Right lung (tissue), 2 donors: ENCODE measurements at regions not wholly inside any gene's neighbourhood (a gene's known extent, or its start where the extent isn't known, plus 50 kb on each side); places are given as distances from the start of the nearest gene placed in this dataset.
"Not testable (repeated sequence)": the region's sequence is repeated elsewhere in the genome, so short reads cannot be mapped to it uniquely, and the experiment has no call there.

Source experiments
- DNase-seq, 2 donors: peaks; one replicate each; pipeline ENCODE4 v3.0.0-alpha.2; 2013

DNA sequence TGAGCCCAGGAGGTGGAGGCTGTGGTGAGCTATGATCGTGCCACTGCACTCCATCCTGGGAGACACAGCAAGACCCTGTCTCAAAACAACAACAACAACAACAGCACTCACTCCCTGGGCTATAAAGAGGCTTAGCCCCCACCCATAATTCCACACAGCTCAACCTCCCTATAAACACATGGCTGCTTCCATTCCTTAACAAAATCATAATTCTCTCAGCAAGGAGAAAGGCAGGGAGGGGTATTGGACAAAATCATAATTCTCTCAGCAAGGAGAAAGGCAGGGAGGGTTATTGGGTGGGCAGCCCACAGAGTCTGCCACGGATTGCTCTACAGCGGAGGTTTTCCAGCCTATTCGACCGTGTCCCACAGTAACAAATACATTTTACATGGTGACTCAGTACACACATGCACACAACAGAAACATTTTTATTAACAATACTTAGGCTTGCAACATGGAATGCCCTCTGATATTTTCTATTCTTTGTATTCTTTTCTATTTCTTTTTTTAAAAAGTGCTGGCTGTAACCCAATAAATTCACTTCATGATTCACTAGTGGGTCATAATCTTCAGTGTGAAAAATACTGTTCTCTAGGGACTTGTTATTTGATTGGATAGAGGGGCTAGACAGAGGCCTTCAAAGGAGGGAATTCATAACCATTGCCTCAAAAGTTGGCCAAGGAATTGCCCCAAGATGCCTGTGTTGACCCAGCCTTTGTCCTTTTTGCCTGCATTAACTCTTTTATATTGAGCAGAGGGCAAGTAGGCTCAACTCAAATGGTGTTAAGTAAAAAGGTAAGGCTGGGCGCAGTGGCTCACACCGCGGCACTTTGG lies 50.6 kb upstream of the ZMYND8 start:
- DNase-seq = no peak

- DNase-seq = no peak
Measured at GRCh38 chr20:47411161-47411560, 54.7 kb upstream of the ZMYND8 start.

DNA sequence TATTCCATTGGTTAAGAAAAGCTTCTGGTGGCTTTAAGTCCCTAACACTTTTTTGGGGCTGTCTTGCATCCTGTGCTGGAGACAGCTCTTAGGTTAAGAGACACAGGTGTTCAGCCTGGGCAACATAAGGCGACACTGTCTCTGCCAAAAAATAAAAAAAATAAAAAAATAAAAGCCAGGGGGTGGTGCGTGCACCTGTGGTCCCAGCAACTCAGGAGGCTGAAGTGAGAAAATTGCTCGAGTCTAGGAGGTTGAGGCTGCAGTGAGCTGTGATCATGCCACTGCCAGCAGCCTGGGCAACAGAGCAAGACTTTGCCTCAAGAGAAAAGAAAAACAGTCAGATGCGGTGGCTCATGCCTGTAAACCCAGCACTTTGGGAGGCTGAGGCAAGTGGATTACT lies 55.6 kb upstream of the ZMYND8 start:
- DNase-seq = no peak

GRCh38 chr20:47413189-47413588 lies 56.7 kb upstream of the ZMYND8 start:
- no peak for DNase-seq

DNA sequence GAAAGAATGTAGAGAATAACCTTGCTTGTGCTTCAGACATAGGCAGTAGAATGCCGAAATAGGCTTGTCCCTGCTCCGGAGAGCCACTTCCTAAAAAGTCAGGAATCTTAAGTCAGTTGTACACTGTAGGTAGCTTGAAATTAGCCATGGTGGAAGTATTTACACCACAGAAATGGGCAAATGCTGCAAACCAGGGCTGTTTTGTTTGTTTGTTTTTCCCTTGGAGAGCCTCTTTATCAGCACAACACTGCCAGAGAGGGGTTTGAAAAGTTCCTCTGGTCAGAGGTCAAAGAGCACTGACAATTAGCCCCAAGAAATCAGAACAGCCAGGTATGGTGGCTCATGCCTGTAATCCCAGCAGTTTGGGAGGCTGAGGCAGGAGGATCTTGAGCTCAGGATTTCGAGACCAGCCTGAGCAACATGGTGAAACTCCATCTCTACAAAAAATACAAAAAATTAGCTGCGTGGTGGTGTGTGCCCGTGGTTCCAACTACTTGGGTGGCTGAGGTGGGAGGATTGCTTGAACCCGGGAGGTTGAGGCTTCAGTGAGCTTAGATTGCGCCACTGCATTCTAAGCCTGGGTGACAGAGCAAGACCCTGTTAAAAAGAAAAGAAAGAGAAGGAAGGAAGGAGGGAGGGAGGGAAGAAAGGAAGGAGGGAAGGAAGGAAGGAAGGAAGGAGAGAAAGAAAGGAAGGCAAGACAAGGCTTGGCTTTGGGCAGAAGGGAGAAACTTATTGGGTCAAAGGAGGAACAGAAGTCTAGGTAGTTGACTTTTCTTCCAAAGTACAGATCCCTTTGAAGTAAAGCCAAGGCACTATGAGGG lies 61.0 kb upstream of the ZMYND8 start:
- no peak for DNase-seq

DNA sequence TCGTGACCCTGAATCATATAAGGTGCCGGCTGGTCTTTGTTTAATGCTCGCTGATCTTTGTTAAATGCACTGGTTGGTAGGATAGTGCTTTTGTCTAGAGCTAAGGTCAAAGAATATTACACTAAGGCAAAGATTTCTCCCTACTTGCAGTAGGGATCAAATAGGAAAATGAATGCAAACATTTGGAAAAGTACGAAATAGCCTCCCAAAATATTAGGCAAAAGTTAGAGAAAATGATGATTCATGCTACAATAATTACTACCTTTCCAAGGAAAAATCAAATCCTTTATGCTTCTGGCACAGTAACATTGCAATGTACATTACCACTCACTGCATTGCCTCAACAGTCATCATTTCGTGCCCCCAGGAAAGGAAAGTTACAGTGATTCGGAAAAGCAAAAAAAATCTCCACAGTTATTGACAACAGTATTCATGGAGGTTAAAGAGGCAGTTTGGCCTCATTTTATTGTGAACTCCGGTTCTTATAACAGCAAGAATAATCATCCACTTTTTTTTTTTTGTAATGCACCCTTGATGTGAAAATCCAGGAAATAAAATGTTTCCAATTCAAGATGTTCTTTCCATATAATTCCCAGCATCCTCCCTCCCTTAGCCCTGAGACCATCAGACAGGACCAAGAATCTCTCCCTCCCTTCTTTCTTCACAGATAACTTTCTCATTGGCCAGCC lies 61.7 kb upstream of the ZMYND8 start:
- DNase-seq = no peak

DNA sequence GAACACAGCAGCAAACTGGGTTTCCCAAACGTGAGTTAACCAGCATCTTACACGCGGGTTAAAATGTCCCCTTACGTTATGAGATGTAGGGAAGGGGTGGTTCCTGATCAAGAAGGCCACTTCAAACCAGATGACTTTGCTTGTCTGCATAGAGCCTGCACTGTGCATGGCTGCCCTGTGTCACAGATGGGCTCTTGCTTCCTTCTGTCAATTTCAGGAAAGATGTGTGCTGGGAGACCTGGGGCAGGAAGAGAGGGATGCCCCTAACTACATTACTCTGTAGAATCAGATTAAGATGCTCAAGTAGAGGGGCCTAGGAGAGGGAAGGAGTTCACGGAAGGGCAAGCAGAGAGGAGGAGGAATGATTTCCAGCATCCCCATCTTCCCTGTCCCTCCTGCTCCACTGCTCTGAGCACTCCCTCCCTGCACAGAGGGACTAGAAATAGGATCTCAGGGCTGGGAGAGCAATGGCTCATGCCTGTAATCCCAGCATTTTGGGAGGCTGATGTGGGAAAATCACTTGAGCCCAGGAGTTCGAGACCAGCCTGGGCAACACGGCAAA lies 63.5 kb upstream of the ZMYND8 start:
- no peak for DNase-seq

- DNase-seq = no peak
Measured at GRCh38 chr20:47421076-47421475, 64.6 kb upstream of the ZMYND8 start.

DNA sequence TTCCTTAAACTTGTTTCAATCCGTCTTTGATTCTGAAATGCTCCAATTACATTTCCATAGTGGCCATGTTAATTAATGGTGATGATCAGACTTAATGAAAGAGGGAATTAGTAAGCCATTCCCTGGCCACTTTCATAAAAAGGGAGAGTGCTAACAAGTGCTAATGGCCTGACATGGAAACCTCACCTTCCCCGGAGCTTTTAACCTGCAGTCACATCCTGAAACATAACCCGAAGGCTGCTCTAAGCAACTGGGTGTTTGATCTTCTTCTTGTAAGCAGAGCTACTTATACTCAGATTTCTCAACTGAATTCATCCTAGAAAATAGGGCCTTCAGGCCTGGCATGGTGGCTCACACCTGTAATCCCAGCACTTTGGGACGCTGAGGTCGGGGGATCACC lies 67.1 kb upstream of the ZMYND8 start:
- no peak for DNase-seq

- no peak for DNase-seq
Measured at GRCh38 chr20:47427067-47427466, 70.6 kb upstream of the ZMYND8 start.

DNA sequence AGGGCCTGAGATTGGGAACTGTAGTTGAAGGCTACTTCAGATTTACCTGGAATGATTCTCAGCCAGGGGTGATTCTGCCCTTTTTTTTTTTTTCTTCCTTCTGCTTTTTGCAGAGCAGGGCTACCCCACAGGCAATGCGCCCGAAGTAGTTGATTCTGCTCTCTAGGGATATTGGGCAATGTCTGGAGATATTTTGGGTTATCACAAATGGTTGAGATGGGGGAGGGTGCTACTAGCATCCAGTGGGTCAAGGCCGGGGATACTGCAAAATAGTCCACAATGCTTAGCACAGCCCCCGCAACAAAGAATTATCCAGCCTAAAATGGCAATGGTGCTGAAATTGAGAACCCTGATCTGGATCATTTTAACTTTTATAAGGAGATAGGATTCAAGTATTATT lies 71.2 kb upstream of the ZMYND8 start:
- DNase-seq = no peak

- no peak for DNase-seq
Measured at GRCh38 chr20:47428164-47428563, 71.7 kb upstream of the ZMYND8 start.

DNA sequence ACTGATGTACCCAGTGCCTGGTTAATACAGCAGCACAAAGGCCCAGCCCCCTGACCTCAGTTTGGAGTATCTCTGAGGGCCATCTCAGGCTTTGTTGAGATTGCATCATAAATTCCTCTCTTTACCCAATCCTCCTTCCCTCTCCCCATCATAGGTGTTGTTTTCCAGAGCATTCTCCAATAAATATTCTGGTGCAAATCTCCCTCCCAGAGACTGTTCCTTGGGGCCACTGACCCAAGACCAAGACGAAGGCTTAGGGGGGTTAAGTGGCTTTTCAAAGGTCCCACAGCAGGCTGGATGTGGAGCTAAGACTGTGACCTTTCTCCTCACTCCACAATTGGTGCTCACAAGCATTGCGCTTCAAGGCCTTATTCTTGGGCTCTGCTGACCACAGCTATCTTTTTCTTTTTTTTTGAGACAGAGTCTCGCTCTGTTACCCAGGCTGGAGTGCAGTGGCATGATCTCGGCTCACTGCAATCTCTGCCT lies 72.4 kb upstream of the ZMYND8 start:
- DNase-seq = no peak

DNA sequence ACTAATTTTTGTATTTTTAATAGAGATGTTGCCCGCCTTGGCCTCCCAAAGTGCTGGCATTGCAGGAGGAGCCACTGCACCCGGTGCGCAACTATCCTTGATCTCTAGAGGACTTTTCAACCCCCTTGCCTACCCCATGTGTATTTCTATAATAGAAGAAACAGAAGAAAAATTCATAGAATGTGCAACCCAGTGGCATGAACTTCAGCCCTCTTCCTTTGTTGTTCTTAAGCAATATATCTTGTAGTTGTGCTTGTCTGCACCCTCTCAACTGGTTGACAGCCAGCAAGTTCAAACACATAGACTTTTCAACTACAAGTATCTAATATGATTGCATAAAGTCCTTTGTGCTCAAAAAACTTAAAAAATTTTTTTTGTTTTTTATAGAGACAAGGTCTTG lies 72.3 kb upstream of the NCOA3 start:
- no peak for DNase-seq

DNA sequence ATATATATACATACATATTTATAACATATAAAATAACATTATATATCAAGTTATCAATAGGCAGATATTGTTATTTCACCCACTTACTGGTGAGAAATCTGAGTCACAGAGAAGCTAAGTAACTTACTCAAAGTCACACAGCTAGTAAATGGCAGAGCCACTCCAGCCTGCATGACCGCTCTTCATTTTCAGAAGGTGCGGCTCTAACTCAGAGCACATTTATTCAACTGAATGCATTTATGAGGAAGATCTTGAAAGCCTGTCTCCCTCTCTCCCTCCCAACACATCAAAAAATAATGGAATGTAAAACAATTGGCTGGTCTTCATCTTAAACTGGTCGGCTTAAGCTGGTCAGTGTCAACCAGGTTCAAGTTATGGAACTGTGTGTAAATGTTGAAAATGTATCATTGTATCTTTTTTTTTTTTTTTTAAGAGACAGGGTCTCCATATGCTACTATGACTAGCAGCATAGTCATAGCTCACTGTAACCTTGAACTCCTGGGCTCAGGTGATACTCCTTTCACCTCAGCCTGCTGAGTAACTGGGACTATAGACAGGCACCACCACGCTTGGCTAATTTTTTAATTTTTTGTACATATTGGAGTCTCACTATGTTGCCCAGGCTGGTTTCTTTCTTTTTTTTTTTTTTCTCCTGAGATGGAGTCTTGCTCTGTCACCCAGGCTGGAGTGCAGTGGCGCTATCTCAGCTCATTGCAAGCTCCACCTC lies 70.7 kb upstream of the NCOA3 start:
- no peak for DNase-seq

DNA sequence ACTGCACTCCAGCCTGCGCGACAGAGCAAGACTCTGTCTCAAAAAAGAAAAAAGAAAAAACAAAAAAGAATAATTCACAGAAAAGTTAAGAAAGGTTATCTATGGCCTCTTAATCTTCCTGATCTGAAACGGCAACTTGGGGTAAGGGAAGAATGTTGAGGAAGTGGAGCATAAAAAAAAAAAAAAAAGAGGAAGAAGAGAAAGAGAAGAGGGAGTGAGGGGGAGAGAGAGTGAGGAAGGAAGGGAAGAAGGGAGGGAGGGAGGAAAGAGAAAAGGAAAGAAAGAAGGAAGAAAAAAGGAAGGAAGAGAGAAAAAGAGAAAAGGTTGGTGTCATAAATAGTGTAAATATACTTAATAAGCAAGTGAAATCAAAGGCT lies 68.9 kb upstream of the NCOA3 start:
- DNase-seq = no peak

DNA sequence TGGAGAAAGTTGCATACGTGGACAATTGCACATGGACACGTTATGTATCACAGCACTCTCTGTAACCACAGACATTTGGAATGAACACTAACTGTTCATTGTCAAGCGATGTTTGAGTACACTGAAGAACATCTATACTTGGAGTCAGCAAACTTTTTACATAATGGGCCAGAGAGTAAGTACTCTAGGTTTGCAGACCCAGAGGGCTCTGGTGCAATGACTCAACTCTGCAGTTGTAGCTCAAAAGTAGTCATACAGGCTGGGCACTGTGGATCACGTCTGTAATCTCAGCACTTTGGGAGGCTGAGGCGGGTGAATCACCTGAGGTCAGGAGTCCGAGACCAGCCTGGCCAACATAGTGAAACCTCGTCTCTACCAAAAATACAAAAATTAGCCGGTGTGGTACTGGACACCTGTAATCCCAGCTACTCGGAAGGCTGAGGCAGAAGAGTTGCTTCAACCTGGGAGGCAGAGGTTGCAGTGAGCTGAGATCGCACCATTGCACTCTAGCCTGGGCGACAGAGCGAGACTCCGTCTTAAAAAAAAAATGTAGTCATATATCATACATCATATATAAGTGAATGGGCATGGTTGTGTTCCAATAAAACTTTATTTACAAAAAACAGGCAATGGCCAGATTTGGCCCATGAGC lies 67.4 kb upstream of the NCOA3 start:
- DNase-seq = not testable (repeated sequence)

- peak; percentile 59 to 63 for DNase-seq
Measured at GRCh38 chr20:47438464-47439381, 63.0 kb upstream of the NCOA3 start.

DNA sequence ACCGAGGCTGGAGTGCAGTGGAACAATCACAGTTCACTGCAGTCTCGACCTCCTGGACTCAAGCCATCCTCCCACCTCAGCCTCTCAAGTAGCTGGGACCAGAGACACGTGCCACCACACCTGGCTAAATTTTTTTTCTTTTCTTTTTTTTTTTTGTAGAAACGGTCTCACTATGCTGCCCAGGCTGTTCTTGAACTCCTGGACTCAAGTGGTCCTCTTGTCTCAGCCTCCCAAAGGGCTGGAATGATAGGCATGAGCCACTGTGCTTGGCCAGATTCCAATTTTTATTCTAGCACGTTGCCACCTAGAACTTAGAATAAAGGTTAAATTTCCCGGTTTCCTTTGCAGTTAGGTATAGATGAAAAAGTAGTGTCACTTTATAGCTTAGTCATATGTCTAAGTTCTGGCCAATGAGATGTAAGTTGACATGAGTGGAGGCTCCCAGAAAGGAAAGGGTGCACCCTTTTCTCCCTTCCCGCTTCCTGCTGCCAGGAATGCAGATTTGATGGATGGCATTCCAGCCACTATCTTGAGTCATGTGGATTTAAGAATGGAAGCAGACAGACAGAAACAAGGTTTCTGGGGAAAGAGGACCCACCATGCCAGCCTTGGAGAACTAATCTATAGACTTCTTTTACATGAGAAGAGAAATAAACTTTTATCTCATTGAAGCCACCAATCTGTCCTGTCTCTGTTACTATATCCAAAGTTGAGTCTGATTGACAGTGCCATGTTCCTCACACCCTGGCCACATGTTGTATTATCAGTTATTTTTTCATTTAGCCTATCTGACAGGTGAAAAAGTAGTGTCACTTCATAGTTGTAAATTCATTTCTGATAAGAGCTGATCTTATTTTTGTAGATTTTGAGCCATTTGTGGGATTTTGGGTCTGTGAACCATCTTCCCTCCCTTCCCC lies 60.6 kb upstream of the NCOA3 start:
- DNase-seq = no peak
